ENCODE measurements at regions not wholly inside any gene's neighbourhood (a gene's known extent, or its start where the extent isn't known, plus 50 kb on each side); places are given as distances from the start of the nearest gene placed in this dataset.

GRCh38 chr5:124599028-124599973 is 147.1 kb downstream of the ZNF608 start (continued):
- peak; percentile 27; the same call in 1 of the 2 replicates for TF ChIP-seq PRDM4 (tag by site-specific recombination; IDR thresholded peaks at IDR 0.05)
- TF ChIP-seq OVOL3 (tag by site-specific recombination; IDR thresholded peaks at IDR 0.05) = peak; percentile 99
- no peak for TF ChIP-seq ZNF513 (tag by site-specific recombination; IDR thresholded peaks at IDR 0.05)
- no peak for TF ChIP-seq ZNF792 (tag by site-specific recombination; IDR thresholded peaks at IDR 0.05)
- TF ChIP-seq ZNF37A (tag by site-specific recombination; IDR thresholded peaks at IDR 0.05) = no peak
- TF ChIP-seq ATF2 (tag by site-specific recombination; IDR thresholded peaks at IDR 0.05; ENCODE audit: low read depth) = no peak
- TF ChIP-seq ZNF677 (tag by site-specific recombination; IDR thresholded peaks at IDR 0.05) = no peak
- TF ChIP-seq ZNF223 (tag by site-specific recombination; IDR thresholded peaks at IDR 0.05) = no peak
- peak; percentile 36; the same call in 1 of the 2 replicates for TF ChIP-seq ZBTB44 (tag by site-specific recombination; IDR thresholded peaks at IDR 0.05)
- peak; percentile 61; the same call in 1 of the 2 replicates for TF ChIP-seq GLI2 (tag by site-specific recombination; IDR thresholded peaks at IDR 0.05; ENCODE audit: borderline replicate concordance, low read depth)
- TF ChIP-seq ZNF776 (tag by site-specific recombination; IDR thresholded peaks at IDR 0.05; ENCODE audit: borderline replicate concordance) = no peak
- TF ChIP-seq ZNF19 (tag by site-specific recombination; IDR thresholded peaks at IDR 0.05; ENCODE audit: low read depth) = no peak
- no peak for TF ChIP-seq ZNF747 (tag by site-specific recombination; IDR thresholded peaks at IDR 0.05)
- no peak for TF ChIP-seq ZNF133 (tag by site-specific recombination; IDR thresholded peaks at IDR 0.05)
- no peak for TF ChIP-seq ZNF416 (tag by site-specific recombination; IDR thresholded peaks at IDR 0.05)
- peak; percentile 49; the same call in 1 of the 2 replicates for TF ChIP-seq ZNF600 (tag by site-specific recombination; IDR thresholded peaks at IDR 0.05)
- TF ChIP-seq ZNF248 (tag by site-specific recombination; IDR thresholded peaks at IDR 0.05) = no peak
- peak; percentile 32; the same call in 1 of the 2 replicates for TF ChIP-seq ZSCAN30 (tag by site-specific recombination; IDR thresholded peaks at IDR 0.05)
- no peak for TF ChIP-seq ZNF670 (tag by site-specific recombination; IDR thresholded peaks at IDR 0.05; ENCODE audit: low read depth)
- no peak for TF ChIP-seq ZNF311 (tag by site-specific recombination; IDR thresholded peaks at IDR 0.05; ENCODE audit: borderline replicate concordance)
- no peak for TF ChIP-seq ZNF239 (tag by site-specific recombination; IDR thresholded peaks at IDR 0.05)
- peak; percentile 33; the same call in 1 of the 2 replicates for TF ChIP-seq ZBTB48 (tag by site-specific recombination; IDR thresholded peaks at IDR 0.05)
- peak; percentile 64; the same call in 1 of the 2 replicates for TF ChIP-seq GFI1B (tag by site-specific recombination; IDR thresholded peaks at IDR 0.05)
- no peak for TF ChIP-seq ZNF280C (tag by site-specific recombination; IDR thresholded peaks at IDR 0.05)
- no peak for TF ChIP-seq ZNF514 (tag by site-specific recombination; IDR thresholded peaks at IDR 0.05)
- no peak for TF ChIP-seq KLF7 (tag by site-specific recombination; IDR thresholded peaks at IDR 0.05; ENCODE audit: borderline replicate concordance)
- TF ChIP-seq ZNF433 (tag by site-specific recombination; IDR thresholded peaks at IDR 0.05; ENCODE audit: low read depth) = no peak
- TF ChIP-seq BCL11A (tag by site-specific recombination; IDR thresholded peaks at IDR 0.05; ENCODE audit: low read depth) = peak; percentile 59; the same call in 1 of the 2 replicates
- TF ChIP-seq ZNF549 (tag by site-specific recombination; IDR thresholded peaks at IDR 0.05) = no peak
- no peak for TF ChIP-seq KLF16 (tag by site-specific recombination; IDR thresholded peaks at IDR 0.05)
- TF ChIP-seq ZNF658 (tag by site-specific recombination; IDR thresholded peaks at IDR 0.05) = no peak

All from HEK293 (cell line).